Lung (tissue), 11 donors: ENCODE measurements at regions not wholly inside any gene's neighbourhood (a gene's known extent, or its start where the extent isn't known, plus 50 kb on each side); places are given as distances from the start of the nearest gene placed in this dataset.

Experiments used
- ATAC-seq: fragments of 200-7000 bp; cut with Tn5 transposase; one replicate; pipeline ENCODE4 v1.9.1; 2020; ENCODE audit warnings: moderate number of reproducible peaks; ENCODE audit not compliant: insufficient read depth, low FRiP score
- DNase-seq, 3 donors: peaks; one replicate each; pipeline ENCODE4 v3.0.0-alpha.2; 2013 to 2017
- H3K27ac ChIP-seq, 2 donors: one replicate each; pipeline ENCODE4 v1.5.1; 2013; ENCODE audit warnings: mild to moderate bottlenecking in 2 of 2, moderate library complexity in 2 of 2, control low read depth in 1 of 2, inconsistent platforms in 1 of 2, low read depth in 1 of 2, low read length in 1 of 2
- H3K27me3 ChIP-seq, 3 donors: one replicate each; pipeline ENCODE4 v1.5.1; 2013; ENCODE audit warnings: low read length in 2 of 3; ENCODE audit not compliant: control insufficient read depth in 3 of 3, insufficient read depth in 3 of 3
- H3K36me3 ChIP-seq, 4 donors: one replicate each; pipeline ENCODE4 v1.5.1; 2013; ENCODE audit warnings: low read length in 4 of 4, mild to moderate bottlenecking in 1 of 4, moderate library complexity in 1 of 4; ENCODE audit not compliant: control insufficient read depth in 4 of 4, insufficient read depth in 4 of 4
- H3K4me1 ChIP-seq, 5 donors: one replicate each; pipeline ENCODE4 v1.5.1; 2013; ENCODE audit warnings: low read length in 5 of 5, mild to moderate bottlenecking in 2 of 5, moderate library complexity in 1 of 5; ENCODE audit not compliant: control insufficient read depth in 5 of 5, insufficient read depth in 5 of 5
- H3K4me3 ChIP-seq: one replicate; pipeline ENCODE4 v1.5.1; 2013; ENCODE audit warnings: mild to moderate bottlenecking, control low read depth, moderate library complexity
- H3K9ac ChIP-seq, 2 donors: one replicate each; pipeline ENCODE4 v1.5.1; 2013; ENCODE audit warnings: low read length in 2 of 2, control low read depth in 1 of 2; ENCODE audit not compliant: insufficient read depth in 1 of 2
- H3K9me3 ChIP-seq, 4 donors: one replicate each; pipeline ENCODE4 v1.5.1; 2013; ENCODE audit warnings: low read length in 3 of 4, mild to moderate bottlenecking in 1 of 4, moderate library complexity in 1 of 4; ENCODE audit not compliant: control insufficient read depth in 4 of 4, insufficient read depth in 3 of 4
- CTCF ChIP-seq: IDR thresholded peaks from 2 replicates; pipeline ENCODE4 v1.5.1; 2012; ENCODE audit warnings: mild to moderate bottlenecking; ENCODE audit errors: control extremely low read depth, extremely low read depth
- WGBS, 2 donors: extraction: QIAGEN DNeasy Blood & Tissue Kit; methylation state at CpG; one replicate each; pipeline ENCODE4 v1.1.7; 2013; 5-methylcytosine and 5-hydroxymethylcytosine counted together
- donor health status: control.
- donor health status: control.
- donor health status: Bipolar disorder and iron deficiency.
- donor health status: healthy.
- donor health status: DM: yes; HTN: yes; CAD: no.

GRCh38 chr2:128438091-128438490 lies 119.4 kb upstream of the HS6ST1 start:
- no peak overlapping the region for H3K9ac ChIP-seq
- ATAC-seq = no peak
- H3K27me3 ChIP-seq = no peaks in the 10 kb centered on the region
- H3K36me3 ChIP-seq = no peaks in the 10 kb centered on the region
- no peak for DNase-seq
- H3K4me1 ChIP-seq = peaks cover 0 to 64% (median 6%) of the 10 kb centered on the region in 5 donors
- no peak overlapping the region for H3K4me3 ChIP-seq
- 92 to 96% methylated on average over 16 of the region's 16 CpGs for WGBS, 2 donors
- no peak for TF ChIP-seq CTCF
- no peaks in the 10 kb centered on the region for H3K9me3 ChIP-seq
- H3K27ac ChIP-seq = no peak overlapping the region

DNA sequence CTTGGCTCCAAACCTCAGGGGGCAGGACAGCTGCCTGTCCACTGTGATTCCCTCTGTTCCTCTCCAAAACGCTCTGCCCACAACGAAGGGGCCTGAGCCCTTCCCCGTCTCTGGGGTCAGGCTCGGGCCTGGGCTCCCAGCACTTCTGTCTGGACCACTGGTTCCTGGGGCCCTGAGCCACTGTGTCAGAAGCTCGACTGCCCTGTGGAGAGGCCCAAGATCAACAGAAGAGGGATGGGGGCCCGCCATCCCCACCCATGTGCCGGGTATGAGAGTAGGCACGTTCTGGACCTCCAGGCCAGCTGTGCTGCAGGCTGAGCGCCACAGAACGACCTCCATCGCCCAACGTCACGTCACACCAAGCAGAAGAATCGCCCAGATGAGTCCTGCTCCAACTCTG lies 119.9 kb upstream of the HS6ST1 start:
- Histone ChIP-seq H3K4me3 (no peak overlapping the region), H3K36me3 (no peaks in the 10 kb centered on the region), H3K9me3 (no peaks in the 10 kb centered on the region), H3K27me3 (no peaks in the 10 kb centered on the region), H3K9ac (peak overlapping the region in 1 of 2 donors; percentile 7), H3K4me1 (peaks cover 0 to 69% (median 6%) of the 10 kb centered on the region in 5 donors), H3K27ac (no peak overlapping the region)
- ATAC-seq (no peak), DNase-seq (no peak)
- WGBS, 2 donors = 91 to 93% methylated on average over 14 of the region's 14 CpGs
- no peak for TF ChIP-seq CTCF

GRCh38 chr2:128439031-128439790 lies 120.5 kb upstream of the HS6ST1 start:
- Histone ChIP-seq H3K36me3 (no peaks in the 10 kb centered on the region), H3K27me3 (no peaks in the 10 kb centered on the region), H3K4me3 (no peak overlapping the region), H3K4me1 (peaks cover 0 to 70% (median 6%) of the 10 kb centered on the region in 5 donors), H3K9ac (peak overlapping the region in 1 of 2 donors; percentile 7), H3K9me3 (no peaks in the 10 kb centered on the region), H3K27ac (no peak overlapping the region)
- TF ChIP-seq CTCF = no peak
- 73 to 81% methylated on average over 12 of the region's 12 CpGs for WGBS, 2 donors
- DNase-seq (no peak), ATAC-seq (no peak)
